ENCODE measurements at regions not wholly inside any gene's neighbourhood (a gene's known extent, or its start where the extent isn't known, plus 50 kb on each side); places are given as distances from the start of the nearest gene placed in this dataset.
"Not testable (repeated sequence)": the region's sequence is repeated elsewhere in the genome, so short reads cannot be mapped to it uniquely, and the experiment has no call there.

- DNase-seq (ENCODE audit: low read depth in 2 of 2) = no peak
These were observed 58.1 kb upstream of the TUNAR start for GRCh38 chr14:95818581-95818980.

DNA sequence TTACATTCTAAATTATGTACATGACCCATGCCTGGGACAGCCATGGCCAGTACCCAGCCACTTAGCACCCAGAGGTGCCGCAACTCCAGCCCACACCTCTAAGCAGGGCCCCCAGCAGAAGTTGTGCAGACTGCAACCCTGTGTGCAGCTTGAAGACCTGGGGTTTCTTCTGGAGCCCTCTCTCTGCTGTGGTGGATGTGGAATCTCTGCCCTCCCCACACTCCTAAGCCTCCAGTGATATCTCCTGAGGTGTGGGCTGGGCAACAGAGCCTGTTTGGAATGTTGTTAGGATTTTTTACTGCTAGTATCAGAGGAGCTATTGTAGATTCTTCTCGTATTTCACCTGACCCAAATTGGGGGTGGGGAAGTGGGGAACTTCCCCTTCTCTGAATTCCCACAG lies 59.4 kb upstream of the TUNAR start:
- no peak for DNase-seq (ENCODE audit: low read depth in 2 of 2)

- no peak for DNase-seq (ENCODE audit: low read depth in 2 of 2)
These were observed 60.1 kb upstream of the TUNAR start for GRCh38 chr14:95816539-95816938.

DNA sequence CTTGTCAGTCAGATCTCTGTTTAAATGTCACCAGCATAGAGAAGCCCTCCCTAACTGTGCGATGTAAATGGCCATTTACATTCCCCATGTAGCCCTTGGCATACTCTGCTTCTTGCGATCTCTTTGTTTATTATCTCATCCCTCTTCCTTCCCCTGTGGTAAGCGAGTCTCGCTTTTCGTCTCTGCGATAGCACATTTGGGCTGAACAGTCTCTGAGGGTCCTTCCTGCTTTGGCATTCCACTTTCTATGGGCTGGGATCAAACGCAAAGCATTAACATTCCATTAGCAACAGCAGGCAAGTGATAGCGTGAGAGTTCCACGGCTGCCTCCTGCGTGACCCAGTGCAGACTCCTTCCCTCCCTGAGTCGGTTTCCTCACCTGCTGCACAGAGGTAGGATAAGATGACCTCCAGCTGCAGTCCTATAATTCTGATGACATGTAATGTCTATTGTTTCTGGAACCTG lies 61.4 kb upstream of the TUNAR start:
- DNase-seq (ENCODE audit: low read depth in 2 of 2) = no peak

- DNase-seq (ENCODE audit: low read depth in 2 of 2) = no peak
These were observed 62.0 kb upstream of the TUNAR start for GRCh38 chr14:95814363-95815225.

GRCh38 chr14:95811813-95812212 lies 64.8 kb upstream of the TUNAR start:
- DNase-seq (ENCODE audit: low read depth in 2 of 2) = no peak

GRCh38 chr14:95808371-95808770 lies 68.3 kb upstream of the TUNAR start:
- no peak for DNase-seq (ENCODE audit: low read depth in 2 of 2)

GRCh38 chr14:95796788-95797187 lies 79.8 kb upstream of the TUNAR start:
- no peak for DNase-seq (ENCODE audit: low read depth in 2 of 2)

GRCh38 chr14:95787941-95788340 lies 74.0 kb upstream of the TCL1A start:
- no peak for DNase-seq (ENCODE audit: low read depth in 2 of 2)

- no peak for DNase-seq (ENCODE audit: low read depth in 2 of 2)
These were observed 72.6 kb upstream of the TCL1A start for GRCh38 chr14:95786566-95786965.

DNA sequence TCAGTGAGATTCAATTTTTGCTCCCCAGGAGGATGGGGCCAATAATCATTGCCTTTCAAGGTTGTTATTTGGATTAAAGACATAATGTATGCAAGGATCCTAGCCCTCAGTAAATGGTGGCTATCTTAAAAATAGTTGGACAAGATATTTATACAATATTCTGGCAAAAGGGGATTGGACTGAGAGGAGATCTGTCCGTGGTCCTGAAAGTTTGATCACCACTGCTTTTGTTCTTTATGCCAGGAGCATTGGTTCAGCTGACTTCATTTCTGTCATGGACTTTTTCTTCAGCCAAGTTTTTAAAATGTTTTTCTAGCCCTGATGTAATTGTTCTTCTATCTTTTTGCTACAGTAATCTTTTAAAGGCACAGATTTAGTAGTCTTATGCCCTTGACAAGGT lies 70.2 kb upstream of the TCL1A start:
- peak; percentile 25 to 53 for DNase-seq (ENCODE audit: low read depth in 2 of 2)

DNA sequence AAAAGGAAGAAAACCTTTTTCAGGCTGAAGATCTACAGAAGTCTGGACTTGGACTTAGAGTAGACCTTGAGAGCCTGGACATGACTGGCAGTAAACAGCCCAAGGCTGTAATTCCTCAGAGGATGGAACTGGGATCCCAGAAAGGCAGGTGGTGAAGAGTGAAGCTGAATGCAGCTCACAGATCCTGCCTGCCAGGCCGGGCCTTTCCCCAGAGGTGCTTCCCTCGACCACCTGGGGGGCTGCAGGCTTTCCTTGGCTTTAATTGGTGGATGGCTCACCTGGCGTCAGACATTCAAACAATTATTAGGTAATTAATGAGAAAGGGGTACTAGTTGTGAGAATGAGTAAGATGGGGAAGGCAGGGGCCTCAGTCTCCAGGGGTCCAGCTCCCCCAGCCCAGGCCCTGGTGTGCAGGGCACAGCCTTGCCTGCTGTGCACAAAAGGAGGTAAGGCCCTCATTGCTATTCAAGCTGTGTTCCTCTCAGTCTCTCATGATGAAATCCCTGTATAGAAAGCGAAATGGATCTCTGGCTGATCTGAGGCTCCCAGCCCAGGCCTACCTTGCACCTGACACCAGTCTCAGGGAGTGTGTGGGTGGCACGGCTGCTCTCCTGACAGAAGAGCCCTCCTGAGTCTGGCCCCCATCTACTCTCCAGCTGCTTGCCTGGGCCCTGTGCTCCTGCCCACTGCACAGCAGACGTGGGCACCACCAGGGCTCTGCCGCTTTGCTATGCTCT lies 63.0 kb upstream of the TCL1A start:
- DNase-seq (ENCODE audit: low read depth in 2 of 2) = no peak

DNA sequence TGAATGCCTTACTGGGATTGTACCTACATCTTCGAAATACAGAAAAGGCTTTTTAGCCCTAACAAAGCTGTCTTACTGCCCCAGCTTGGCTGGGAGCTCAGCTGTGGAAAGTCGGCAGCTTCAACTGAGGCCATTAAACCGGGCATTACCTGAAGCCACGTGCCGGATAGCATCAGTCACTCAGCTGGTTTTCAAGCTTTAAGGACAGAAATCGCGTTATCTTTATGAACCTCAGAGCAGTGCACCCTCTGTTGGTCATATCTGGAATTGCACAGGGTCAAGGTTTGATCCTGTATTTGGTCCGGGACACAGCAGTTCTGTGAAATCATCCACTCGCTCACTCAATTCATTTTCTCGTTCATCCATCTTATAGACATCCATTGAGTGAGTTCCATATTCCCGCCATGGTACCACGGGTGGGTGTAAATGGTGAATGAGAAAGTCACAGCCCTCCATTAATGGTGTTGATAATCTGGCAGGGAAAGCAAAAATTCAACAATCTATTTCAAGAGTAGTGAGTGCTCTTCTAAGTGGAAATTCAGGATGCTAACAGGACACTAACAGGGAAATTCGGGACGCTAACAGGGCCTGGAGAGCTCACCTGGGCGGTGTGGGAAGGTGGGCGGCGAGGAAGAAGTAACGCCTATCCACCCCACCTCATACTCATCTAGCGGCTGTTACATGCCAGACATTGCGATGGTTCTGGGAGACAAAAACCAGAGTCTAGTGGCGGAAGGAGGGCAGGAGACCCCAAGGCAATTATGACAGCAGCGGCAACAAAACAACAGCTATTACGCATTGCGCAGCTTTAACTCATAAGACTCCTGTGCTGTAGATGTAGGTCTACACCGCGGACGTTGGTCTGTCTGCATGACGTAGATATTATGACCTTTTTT lies 60.6 kb upstream of the TCL1A start:
- DNase-seq (ENCODE audit: low read depth in 2 of 2) = peak; percentile 34 to 53

DNA sequence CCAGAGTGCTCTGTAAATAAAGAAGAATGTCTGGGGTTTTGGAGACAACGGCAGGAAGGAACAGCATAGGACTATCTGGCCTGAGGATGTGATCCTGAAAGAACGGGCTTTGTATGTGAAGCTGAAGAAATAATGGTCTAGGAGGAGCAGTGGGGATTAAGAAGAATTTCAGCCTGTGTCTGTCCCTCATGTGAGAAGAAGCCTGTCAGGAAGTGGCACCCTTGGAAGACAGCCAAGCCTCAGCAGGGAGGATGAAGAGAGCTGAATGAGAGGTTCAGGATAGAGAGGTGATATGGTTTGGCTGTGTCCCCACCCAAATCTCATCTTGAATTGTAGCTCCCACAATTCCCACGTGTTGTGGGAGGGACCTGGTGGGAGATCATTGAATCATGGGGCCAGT lies 56.9 kb upstream of the TCL1A start:
- no peak for DNase-seq (ENCODE audit: low read depth in 2 of 2)

DNA sequence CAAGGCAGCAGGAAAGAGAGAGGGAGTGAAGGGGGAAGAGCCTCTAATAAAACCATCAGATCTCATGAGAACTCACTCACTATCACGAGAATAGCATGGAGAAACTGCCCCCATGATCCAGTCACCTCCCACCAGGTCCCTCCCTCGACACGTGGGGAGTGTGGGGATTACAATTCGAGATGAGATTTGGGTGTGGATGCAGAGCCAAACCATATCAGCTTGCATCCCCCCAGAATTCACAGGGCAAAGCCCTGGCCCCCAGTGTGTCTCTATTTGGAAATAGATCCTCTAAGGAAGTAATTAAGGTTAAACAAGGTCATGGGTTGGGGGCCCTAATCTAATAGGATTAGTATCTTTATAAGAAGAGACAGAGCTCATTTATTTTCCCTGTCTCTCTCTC lies 56.1 kb upstream of the TCL1A start:
- no peak for DNase-seq (ENCODE audit: low read depth in 2 of 2)

GRCh38 chr14:95769431-95769830 lies 55.5 kb upstream of the TCL1A start:
- DNase-seq (ENCODE audit: low read depth in 2 of 2) = not testable (repeated sequence)

DNA sequence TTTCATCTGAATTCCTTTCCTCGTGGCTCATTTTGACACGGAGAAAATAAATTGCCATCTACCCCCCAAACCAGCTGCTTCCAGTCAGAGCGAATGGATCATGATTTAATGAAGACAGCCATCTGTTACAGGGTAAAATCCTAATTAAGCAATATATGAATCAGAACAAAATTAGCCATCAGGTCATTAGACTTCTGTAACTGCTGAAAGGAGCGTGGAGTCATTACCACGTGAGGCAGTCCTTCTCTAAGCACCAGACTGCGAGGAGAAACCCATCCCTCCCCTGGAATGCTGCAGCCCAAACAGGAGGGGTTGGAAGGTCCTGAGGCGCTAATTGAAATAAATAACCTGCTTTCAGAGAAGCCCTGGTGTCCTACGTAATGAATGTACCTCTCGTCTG lies 51.1 kb upstream of the TCL1A start:
- DNase-seq (ENCODE audit: low read depth in 2 of 2) = no peak

GRCh38 chr14:95763875-95764274 lies 50.0 kb upstream of the TCL1A start:
- DNase-seq (ENCODE audit: low read depth in 2 of 2) = no peak
